NCI-H2081 treated with DMSO at 0.1 percent for 48 hours (cell line): ENCODE measurements at regions not wholly inside any gene's neighbourhood (a gene's known extent, or its start where the extent isn't known, plus 50 kb on each side); places are given as distances from the start of the nearest gene placed in this dataset.

Experiments
- DNase-seq: peaks from one replicate; lab custom pipeline; 2025; lab: John Stamatoyannopoulos, UW

GRCh38 chr1:5660141-5660935 is 331.9 kb downstream of the NPHP4 start:
- DNase-seq = no peak

GRCh38 chr1:5659606-5660005 is 332.6 kb downstream of the NPHP4 start:
- DNase-seq = no peak

DNA sequence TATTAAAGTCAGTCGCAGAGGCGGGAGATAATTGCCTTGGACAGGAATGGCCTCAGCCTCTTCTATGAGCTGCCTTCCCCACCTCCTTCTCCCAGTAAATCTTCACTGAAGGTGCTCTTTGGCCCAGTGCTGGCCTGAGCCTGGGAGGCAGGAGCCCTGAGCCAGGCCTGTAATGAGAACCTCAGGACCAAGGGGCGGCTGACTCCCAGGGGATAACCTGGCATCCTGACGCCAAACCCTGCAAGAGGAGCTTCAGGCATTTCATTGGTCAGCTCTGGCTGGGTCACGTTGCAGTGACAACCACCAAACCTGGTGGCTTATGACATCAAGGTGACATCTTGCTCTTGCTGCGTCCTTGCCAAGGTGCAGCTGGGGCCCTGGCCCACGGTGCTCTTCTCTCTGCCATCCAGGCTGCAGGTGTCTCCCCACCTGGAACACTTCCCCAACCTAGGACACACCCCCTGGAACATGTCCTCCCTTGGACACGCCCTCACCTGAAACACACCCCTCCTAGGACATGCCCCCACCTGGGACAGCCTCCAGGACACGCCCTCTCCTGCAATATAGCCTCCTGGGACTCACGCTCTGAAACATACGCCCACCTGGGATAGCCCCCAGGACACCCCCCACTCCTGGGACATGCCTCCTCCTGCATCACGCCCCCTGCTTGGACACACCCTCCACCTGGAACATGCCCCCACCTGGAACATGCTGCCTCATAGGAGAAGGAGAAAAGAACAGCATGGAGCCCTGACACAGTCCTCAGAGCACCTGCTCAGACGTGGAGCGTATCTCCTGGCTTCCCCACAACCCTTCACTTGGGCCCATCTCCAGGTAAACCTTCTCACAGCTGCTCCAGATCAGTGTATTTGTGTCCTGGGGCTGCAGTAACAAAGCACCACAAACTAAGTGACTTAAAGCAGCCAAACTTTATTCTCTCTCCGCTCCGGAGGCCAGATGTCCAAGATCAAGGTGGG is 333.6 kb downstream of the NPHP4 start:
- DNase-seq = no peak

GRCh38 chr1:5651964-5652821 is 340.0 kb downstream of the NPHP4 start:
- DNase-seq = no peak

- DNase-seq = no peak
Observed at GRCh38 chr1:5651473-5651872, 340.8 kb downstream of the NPHP4 start.

- DNase-seq = no peak
Observed at GRCh38 chr1:5651027-5651410, 341.2 kb downstream of the NPHP4 start.

- DNase-seq = no peak
Observed at GRCh38 chr1:5650283-5651026, 341.8 kb downstream of the NPHP4 start.

DNA sequence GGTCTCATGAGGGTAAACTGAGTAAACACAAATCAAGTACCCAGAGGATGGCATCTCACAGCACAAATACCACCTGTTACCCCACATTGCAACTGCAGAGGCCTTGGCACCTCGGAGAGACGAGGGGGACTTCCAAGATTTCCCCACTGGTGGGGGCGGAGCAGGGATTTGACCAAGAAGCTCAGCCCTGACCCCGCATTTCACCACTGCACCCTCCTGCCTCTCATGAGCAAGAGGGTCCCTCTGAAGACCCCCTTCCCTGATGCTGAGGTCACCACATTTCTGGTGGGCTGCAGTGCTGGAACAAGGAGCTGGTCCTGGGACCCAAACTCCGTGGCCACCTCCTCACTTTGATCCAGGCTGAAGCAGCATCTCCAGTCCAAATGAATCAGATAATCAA is 342.4 kb downstream of the NPHP4 start:
- DNase-seq = no peak

- no peak for DNase-seq
Observed at GRCh38 chr1:5649166-5649551, 343.1 kb downstream of the NPHP4 start.

DNA sequence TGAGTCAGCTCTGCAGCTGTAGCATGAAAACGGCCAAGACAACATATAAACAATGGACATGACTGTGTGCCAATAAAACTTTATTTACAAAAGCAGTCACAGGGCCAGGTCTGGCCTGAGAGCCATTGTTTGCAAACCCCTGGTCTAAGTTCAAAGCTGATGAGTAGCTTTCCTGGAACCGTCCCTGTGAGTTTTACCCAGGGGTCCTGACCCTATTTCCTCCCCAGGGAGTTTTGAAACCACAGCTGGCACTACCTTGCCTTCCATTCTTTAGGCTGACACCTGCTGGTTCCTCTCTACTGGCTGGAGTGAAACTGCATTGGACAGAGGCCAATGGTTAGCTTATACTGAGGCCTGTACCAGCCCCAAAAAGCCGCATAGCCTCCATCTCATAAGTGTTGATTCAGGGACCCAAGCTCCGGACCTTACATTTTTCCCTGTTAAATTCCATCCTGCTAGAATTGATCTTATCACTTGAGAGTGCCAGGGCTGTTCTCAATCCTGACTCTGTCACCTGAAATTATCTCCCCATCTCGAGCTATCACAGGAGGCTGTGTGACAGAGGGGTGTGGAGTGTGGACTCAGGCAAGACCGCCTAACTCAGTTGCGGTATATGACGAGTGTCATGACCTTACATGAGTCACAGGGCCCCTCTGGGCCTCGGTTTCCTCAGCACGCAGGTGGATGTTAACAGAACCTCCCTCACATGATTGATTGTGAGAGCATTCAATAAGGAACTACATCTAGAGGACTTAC is 343.6 kb downstream of the NPHP4 start:
- no peak for DNase-seq

GRCh38 chr1:5647234-5647633 is 345.0 kb downstream of the NPHP4 start:
- DNase-seq = no peak

- no peak for DNase-seq
Observed at GRCh38 chr1:5646486-5647149, 345.6 kb downstream of the NPHP4 start.

- DNase-seq = no peak
Observed at GRCh38 chr1:5645929-5646328, 346.3 kb downstream of the NPHP4 start.

- no peak for DNase-seq
Observed at GRCh38 chr1:5645135-5645399, 347.2 kb downstream of the NPHP4 start.

DNA sequence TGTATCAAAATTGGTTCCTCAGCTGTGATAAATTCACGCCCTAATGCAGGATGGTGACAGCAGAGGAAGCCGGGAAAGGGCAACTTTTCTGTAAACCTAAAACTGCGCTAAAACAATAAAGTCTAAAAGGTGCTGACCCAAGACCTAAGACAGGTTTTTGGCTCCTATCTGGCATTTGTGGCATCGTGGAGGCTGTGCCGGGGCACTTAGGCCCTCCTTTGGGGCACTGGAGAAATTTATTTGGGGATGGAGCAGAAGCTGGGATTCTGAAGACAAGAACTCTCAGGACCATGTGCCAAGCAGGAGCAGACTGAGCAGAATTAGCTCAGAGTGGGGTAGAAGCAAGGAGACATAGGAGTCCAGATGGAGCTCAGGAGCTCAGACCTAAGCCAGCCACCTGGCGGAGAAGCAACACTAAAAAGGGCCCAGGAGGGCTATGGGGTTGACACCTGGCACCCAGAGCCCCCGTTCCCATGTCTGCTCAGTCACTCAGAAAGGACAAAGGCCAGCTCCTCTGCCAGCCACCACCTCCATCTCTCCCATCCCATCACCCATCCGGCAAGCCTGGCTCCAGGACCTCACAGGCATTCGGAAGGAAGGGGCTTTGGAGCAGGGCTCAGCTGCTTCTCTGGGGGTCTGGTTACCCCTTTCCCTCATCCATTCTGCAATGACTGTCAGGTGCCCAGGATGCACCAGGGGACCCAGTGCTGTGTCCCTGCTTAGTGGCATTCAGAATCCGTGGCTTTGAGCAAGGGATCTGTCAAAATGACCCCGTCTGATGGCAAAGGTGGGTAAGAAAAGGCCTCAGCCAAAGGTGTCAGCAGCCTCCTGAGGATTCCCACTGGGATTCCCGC is 347.7 kb downstream of the NPHP4 start:
- no peak for DNase-seq

DNA sequence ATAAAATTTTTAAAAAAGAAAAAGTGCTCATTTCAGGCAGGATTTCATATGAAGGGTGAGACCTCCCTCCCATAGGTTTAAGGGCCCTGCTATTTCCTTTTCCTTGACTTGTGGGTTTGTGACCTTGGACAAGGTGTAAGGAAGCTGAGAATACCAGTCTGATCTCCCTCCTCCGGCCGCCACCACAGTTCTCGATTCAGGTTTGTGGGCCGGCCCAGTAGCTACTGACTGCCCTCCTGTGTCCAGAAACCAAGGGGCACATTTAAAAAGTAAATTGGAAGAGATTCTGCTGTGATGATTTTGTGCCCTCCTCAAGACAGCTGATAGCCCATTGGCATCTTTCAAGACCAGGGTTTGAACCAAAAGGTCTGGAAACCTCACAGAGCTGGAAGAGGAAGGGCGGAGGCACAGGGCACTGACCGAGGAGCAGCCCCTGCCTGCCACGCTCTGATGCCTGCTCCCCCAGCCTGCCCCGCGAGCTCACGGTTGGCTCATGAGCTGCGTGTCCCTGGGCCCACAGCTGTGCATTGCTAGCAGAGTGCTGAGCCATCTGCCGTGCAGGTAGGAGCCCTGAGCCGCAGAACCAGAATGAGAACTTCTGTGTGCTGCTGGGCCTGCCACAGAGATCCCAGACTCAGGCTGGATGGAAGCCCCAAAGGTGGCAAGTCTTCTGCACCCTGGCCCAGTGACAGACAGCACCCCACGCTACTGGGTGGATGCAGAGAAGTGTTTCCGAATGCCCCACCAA is 348.7 kb downstream of the NPHP4 start:
- no peak for DNase-seq

DNA sequence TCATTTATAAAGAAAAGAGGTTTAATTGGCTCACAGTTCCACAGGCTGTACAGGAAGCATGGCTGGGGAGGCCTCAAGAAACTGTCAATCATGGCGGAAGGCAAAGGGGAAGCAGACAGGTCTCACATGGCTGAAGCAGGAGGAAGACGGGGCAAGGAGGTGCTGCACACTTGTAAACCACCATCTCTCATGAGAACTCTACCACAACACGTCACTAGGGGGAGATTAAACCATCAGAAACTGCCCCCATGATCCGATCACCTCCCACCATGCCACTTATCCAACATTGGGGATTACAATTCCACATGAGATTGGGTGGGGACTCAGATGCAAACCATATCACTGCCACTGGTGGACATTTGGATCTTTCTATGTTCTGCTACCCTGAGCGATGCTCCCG is 351.4 kb downstream of the NPHP4 start:
- DNase-seq = no peak

DNA sequence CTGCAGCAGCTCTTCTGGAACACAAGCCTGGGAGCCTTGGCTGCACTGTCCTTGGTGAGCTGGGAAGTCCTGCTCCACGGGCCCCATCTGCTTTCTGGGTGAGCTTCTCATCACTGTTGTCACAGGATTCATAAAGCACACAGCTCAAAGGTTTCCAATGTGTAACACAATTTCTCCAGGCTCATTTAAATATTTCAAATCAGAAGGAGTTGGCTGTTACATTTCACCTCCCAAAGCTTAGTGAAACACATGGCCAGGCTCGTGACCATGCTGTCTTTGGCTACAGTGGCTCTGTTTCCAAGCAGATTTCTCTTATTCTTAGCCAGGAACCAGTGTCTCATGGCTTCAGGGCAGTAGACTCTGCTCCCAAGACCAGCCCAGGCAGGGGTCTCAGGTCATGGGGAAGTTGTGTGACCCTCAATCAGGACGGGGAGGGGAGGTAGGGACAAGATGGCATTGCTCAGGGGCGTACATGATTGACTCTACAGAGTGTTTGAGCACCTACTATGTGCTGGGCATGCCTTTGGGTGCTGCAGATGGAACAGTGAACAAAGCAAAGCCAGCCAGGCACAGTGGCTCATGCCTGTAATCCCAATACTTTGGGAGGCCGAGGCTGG is 353.0 kb downstream of the NPHP4 start:
- DNase-seq = no peak
